HG03280 (cell line): ENCODE measurements at regions not wholly inside any gene's neighbourhood (a gene's known extent, or its start where the extent isn't known, plus 50 kb on each side); places are given as distances from the start of the nearest gene placed in this dataset.
"Not testable (repeated sequence)": the region's sequence is repeated elsewhere in the genome, so short reads cannot be mapped to it uniquely, and the experiment has no call there.

Source experiments
- ATAC-seq: cut with Tn5 transposase; IDR thresholded peaks from one replicate; pipeline ENCODE4 v1.9.1; 2021; ENCODE audit warnings: mild to moderate bottlenecking, moderate library complexity; ENCODE audit not compliant: unreplicated experiment

- no peak for ATAC-seq
Observed at GRCh38 chr6:74596588-74596987, 609.3 kb downstream of the COL12A1 start.

DNA sequence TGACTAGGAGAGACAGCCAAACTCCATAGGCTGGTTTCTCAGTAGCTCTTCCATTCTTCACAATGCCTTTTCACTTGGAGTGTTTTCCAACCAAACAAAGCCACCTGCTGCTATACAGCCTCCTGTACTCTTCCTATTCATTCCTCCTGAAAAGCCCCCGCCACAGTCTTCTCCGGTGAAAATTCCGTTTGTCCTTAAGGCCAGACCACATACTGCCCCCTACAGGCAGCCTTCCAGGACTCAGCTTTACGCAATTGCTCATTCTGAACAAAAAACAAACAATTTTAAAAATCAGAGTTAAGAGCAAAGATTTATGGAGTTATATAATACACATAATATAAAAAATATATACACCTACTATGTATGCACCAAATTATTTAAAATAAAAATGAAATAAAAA is 611.5 kb downstream of the COL12A1 start:
- not testable (repeated sequence) for ATAC-seq

DNA sequence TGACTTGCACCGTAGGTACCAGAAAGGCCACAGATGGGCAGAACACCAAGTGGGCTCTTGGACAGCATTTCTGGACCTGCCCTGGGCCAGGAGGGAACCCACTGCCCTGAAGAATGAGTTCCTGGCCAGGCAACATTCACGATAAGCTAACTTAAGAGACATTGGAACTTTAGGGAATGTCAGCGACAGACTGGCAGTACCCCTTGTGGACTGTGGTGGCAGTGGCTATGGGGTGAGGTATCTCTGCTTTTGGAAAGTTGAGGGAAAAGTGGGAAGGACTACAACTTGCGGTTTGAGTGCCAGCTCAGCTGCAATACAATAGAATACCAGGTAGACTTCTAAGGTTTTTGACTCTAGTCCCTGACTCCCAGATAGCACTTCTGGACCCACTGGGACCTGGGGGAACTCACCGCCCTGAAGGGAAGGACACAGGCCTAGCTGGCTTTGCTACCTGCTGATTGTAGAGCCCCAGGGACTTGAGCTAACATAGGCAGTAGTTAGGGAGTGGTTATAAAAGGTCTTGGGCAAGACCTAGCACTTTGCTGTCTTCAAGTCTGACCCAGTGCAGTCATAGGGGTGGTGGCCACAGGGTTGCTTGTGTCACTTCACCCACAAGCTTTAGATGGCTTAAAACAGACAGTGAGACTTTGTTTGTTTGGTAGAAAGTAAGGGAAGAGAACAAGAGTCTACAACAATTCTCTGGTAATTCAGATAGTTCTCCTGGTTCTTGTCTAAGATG is 617.6 kb downstream of the COL12A1 start:
- no peak for ATAC-seq

GRCh38 chr6:74587386-74587785 is 618.5 kb downstream of the COL12A1 start:
- ATAC-seq: no peak

DNA sequence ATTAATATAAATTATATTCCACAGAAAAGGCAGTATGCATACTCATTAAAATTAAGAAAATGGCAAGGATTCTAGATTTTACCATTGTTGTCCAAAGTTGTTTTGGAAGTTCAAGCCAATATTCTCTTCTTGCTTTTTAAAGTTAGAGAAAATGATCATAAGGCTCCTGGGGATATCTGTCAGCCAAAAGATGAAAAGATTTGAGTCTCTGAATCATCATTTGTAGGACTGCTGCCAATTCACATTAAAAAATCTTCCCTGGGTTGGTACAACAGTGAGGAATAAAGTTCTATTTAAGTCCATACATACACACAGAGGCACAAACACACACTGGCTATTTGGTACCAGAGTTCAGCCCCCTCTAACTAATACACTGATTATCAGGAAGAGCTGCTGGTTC is 620.1 kb downstream of the COL12A1 start:
- ATAC-seq: no peak

DNA sequence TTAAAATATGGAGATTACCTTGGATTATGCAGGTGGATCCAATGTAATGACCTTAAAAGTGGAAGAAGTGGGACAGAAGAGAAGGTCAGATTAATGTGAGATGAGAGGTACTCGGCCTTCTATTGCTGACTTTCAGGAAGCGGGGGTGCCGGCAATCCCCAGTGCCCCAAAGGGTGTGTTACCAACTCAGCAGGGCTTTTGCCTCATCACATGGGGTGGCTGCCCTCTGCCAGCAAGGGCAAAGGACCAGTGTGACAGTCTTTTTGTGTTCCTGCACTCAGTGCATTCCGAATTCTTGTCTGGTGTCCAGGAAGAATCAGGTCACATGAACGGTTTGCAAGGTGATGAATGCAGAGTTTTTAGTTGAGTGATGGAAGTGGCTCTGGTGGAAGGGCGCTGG is 624.2 kb downstream of the COL12A1 start:
- no peak for ATAC-seq

DNA sequence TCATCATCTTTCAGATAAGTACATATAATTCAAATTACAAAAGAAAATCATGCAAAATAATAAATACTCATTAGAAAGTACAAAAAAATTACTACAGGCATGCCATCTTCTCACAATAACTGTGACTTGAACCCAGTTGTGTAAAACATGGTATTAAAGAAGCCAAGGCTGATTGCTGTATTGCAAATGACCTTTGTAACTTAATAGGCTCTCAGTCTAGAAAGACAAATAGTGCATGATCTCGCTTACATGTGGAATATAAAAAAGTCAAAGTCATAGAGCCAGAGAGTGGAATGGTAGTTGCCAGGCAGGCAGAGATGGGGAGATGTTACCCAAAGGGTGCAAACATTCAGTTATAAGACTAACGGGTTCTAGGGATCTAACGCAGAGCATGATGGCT is 626.1 kb downstream of the COL12A1 start:
- no peak for ATAC-seq

- ATAC-seq: no peak
Observed at GRCh38 chr6:74579047-74579446, 626.8 kb downstream of the COL12A1 start.

DNA sequence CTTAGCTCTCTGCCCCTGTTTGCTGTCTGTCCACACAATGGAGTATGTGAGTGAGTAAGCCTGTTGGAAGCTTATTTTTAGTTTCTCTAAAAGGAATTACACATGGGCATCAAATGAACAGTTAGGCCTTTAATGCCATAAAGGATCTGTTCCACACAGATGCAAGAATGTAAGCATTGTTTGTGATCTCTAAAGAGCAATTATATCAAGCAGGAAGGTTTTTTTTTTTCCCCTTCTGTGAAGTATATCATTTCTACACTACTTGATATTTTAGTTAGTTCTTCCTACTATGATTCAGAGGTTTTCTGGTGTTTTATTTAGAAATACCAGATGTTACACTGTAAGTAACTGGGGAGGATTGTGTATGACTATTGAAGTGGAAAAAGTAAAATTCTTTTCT is 627.5 kb downstream of the COL12A1 start:
- no peak for ATAC-seq

DNA sequence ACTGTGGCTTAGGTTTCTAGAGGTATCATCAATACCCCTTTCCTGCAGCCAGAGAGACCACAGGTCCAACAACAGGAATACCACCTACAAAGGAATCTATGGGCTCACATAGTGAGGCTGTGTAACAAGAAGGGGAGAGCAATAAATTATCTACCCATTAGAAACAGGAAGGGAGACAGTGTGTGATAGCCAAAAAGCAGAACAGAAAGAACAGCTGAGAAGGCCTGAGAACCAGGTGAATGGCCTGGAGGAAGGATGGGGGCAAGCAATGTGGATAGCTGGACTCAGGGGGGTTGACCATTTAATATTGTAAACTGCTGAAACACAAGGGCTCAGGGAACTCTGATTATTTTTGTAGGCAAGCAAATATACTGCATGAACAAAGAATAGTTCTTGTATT is 628.2 kb downstream of the COL12A1 start:
- ATAC-seq: peak; percentile 90

- ATAC-seq: peak; percentile 49
Observed at GRCh38 chr6:74574794-74575193, 631.1 kb downstream of the COL12A1 start.

DNA sequence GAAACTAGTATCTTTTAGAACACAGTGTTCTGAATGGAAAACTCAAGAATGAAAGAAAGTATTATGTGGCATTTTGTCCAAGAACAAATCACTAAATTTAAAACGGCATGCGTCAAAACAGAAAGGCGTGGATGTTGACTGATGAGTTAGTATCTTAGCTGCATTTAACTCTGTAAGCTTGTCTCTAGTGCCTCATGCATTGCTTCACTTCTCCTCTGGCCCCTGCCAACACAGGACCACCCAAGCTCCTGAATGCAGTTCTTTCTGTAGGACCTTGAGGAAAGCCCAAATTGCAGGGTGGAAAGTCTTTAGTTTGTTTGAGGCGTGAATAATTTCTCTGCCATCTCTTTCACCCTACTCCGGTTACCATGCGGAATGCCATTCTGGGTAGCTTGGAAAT is 632.2 kb downstream of the COL12A1 start:
- ATAC-seq: no peak

GRCh38 chr6:74570044-74570443 is 635.8 kb downstream of the COL12A1 start:
- ATAC-seq: no peak

DNA sequence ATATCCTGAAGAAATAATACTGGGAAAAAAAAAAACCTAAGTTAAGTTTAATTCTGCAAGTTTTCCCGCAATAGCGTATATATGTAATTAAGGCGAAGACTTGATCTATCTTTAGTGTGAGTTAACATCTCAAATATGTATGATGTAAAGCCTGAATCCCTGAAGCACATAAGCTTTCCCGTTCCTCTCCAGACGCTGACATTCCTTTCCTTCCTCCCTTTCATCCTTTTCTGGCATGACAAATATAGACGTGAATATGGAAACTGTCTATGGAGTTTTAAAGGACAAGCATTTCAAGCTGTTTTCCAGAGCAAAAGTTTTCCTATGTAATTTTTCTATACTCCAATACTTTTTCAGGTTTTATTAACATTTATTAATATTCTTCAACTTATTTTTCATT is 637.0 kb downstream of the COL12A1 start:
- no peak for ATAC-seq

- not testable (repeated sequence) for ATAC-seq
Observed at GRCh38 chr6:74567923-74568290, 637.9 kb downstream of the COL12A1 start.

- ATAC-seq: no peak
Observed at GRCh38 chr6:74567281-74567922, 638.5 kb downstream of the COL12A1 start.

DNA sequence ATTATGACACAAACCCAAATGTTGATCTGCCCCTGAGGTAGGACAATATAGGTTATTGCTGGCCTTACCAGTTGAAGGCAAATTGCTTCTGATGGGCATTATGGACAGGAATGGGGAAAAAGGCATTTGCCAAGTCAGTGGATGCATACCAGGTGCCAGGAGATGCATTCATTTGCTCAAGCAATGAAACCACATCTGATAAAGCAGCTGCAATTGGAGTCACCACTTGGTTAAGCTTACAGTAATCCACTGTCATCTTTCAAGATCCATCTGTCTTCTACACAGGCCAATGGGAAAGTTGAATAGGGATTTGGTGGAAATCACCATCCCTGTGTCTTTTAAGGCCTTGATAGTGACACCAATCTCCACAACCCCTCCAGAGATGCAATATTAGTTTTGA is 648.6 kb downstream of the COL12A1 start:
- no peak for ATAC-seq

- no peak for ATAC-seq
Observed at GRCh38 chr6:74554041-74554440, 651.8 kb downstream of the COL12A1 start.

DNA sequence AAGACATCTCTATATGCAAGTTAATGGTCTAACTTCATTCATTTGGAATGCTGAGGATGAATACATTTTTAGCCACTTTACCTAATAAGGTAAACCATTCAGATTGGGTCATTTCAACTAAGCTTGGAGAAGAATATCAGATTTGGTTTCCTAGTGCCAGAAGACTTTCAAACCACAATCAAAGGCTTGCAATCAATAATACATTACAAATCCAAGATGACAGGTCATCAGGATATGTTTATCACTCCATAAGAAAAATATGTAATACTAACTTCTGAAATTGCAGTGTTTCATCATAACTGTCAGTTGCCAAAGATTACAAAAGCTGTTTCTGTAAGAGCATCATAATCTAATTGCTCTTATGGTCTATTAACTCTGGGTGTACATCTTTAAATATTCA is 654.0 kb downstream of the COL12A1 start:
- no peak for ATAC-seq

DNA sequence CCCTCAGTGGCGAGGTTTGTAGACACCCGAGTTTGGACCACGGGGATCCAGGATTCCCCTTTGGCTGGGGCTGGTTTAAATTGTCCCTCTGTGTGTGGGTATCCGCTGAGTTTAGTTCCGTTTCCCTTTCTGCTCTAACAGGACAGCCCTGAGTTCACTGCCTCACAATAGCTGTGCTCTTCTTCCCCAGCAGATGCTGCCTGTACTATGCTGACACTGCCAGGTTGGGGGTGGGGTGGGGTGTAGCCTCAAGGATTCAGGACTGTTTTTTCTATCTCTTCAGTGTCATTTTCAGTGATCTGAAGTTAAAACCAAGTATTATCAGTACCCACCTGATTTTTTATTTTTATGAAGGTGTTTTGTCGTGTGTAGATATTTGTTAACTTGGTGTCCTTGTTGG is 655.0 kb downstream of the COL12A1 start:
- ATAC-seq: no peak

DNA sequence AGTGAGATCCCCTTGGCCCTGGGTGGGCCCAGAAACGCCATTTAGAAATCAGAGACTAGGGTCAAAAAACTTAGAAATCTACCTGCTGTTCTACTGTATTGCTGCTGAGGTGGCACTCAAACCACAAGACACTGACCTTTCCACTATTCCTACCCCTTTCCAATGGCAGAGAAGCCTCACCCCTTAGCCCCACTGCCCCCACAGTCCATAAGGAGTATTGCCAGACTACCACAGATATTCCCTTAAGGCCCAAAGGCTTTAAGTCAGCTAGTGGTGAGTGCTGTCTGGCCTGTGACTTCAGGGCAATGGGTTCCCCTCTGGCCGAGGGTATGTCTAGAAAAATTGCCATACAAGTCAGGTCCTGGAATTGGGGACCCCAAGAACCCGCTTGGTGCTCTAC is 656.1 kb downstream of the COL12A1 start:
- no peak for ATAC-seq

GRCh38 chr6:74534465-74535211 is 671.2 kb downstream of the COL12A1 start:
- no peak for ATAC-seq
